PC-9 (cell line): ENCODE measurements at regions not wholly inside any gene's neighbourhood (a gene's known extent, or its start where the extent isn't known, plus 50 kb on each side); places are given as distances from the start of the nearest gene placed in this dataset.

Experiments
- CTCF ChIP-seq: fragments of 200-600 bp; sonication (generic); conservative IDR thresholded peaks from 2 replicates; pipeline ENCODE4 v1.6.1; 2017; ENCODE audit warnings: mixed run types, antibody characterized with exemption, mild to moderate bottlenecking, moderate library complexity
- EZH2 ChIP-seq: fragments of 200-600 bp; sonication (generic); IDR thresholded peaks from 2 replicates; pipeline ENCODE4 v1.8.0; 2017; ENCODE audit warnings: antibody characterized with exemption, low read depth

- TF ChIP-seq EZH2 (no peak), CTCF (no peak)
Measured at GRCh38 chr2:164028814-164029534, 293.2 kb upstream of the FIGN start.
